A673 (cell line): ENCODE measurements at regions not wholly inside any gene's neighbourhood (a gene's known extent, or its start where the extent isn't known, plus 50 kb on each side); places are given as distances from the start of the nearest gene placed in this dataset.

Experiments
- CTCF ChIP-seq: fragments of 300-800, 200-600 bp; sonication (generic); conservative IDR thresholded peaks from 2 replicates; pipeline ENCODE4 v1.5.1; 2017; ENCODE audit warnings: low read depth, mild to moderate bottlenecking, antibody characterized with exemption, low read length, moderate library complexity, mixed read lengths
- EZH2 ChIP-seq: fragments of 200-600 bp; sonication (generic); IDR thresholded peaks from 2 replicates; pipeline ENCODE4 v1.6.1; 2017; ENCODE audit warnings: borderline replicate concordance, low read depth, mild to moderate bottlenecking, mixed read lengths, antibody characterized with exemption, low read length; ENCODE audit not compliant: poor library complexity, severe bottlenecking

GRCh38 chr5:156109317-156110023, 217.5 kb upstream of the SGCD start:
- TF ChIP-seq CTCF (no peak), EZH2 (no peak)
